ENCODE measurements at regions not wholly inside any gene's neighbourhood (a gene's known extent, or its start where the extent isn't known, plus 50 kb on each side); places are given as distances from the start of the nearest gene placed in this dataset.

DNA sequence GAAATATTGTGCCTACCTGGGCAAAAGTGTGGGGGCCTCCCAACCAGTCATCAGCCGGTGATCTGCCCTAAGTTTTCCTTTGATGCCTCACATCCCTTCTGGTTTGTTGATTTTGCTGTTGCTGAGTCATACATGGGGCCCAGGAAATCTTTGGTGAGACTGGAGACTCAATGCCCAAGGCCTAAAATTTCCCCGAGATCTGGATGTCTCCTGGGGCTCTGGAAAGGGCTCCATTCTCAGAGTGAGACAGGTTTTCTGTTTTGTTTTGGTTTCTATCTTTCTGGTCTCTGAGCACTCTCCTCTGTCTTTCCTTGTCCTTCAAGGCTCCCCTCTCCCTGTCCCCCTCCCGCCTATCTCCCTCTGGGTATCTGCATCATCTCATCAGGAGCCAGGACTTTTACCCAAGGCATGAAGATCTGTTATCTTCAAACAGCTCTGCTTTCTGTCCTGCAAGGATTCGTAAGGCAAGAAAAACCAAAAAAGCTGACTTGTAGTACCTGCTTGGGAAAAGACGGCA lies 152.8 kb upstream of the MAX start:
- Histone ChIP-seq H3K9me3 (ENCODE audit: control insufficient read depth in 1 of 2, low read length in 2 of 2) (no peaks in the 10 kb centered on the region), H3K4me1 (ENCODE audit: control insufficient read depth in 1 of 2, insufficient read depth in 2 of 2, low read length in 2 of 2) (peaks cover 3 to 5% of the 10 kb centered on the region in 2 donors), H3K27ac (ENCODE audit: low read length) (peak overlapping the region; percentile 16), H3K27me3 (ENCODE audit: low read depth, low read length) (no peaks in the 10 kb centered on the region), H3K4me3 (ENCODE audit: low read depth in 1 of 2, low read length in 2 of 2) (no peak overlapping the region), H3K36me3 (ENCODE audit: control insufficient read depth in 1 of 2, insufficient read depth in 2 of 2, low read length in 2 of 2) (no peaks in the 10 kb centered on the region)

DNA sequence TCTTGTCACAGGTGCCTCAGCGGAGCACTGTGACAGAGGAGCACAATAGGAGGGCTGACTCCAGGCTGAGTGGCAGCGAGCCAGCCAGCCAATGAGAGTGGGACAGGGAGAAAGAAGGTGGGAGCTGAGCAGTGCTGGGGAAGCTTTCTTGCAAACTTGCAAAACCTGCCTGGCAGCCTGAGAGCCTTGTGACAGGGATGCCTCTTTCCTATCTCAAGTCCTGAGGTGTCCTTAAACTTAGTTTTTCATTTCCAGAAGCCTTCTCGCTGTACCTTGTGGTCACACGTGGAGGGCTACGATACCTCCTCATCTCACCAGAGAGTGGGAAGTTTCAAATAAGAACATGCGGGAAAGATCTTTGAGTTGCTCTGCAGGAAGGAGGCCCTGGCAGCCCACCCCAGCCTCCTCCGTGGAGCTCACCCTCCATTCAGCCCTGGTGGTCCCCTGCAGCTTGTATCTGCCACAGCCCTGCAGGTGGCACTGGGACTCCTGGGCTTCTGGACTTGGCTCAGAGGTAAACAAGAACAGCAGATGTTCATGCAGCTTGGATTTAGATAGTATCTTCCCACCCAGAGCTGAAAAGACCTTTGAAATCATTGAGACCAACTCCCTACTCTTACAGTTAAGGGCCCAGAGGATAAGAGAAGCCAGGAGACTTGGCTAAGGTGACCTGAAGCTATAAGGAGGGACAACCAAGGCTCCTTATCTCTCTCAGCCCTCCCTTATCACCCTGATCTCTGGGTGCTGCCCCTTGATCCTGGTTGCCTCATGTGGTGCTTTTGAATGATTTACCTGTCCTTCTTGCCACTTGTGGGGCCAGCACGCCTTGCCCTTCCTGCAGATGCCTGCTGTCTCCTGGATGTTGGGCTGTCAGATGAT lies 153.5 kb upstream of the MAX start:
- peak overlapping the region in 1 of 2 donors; percentile 9 for H3K4me3 ChIP-seq (ENCODE audit: low read depth in 1 of 2, low read length in 2 of 2)
- no peaks in the 10 kb centered on the region for H3K27me3 ChIP-seq (ENCODE audit: low read depth, low read length)
- H3K4me1 ChIP-seq (ENCODE audit: control insufficient read depth in 1 of 2, insufficient read depth in 2 of 2, low read length in 2 of 2), result peaks cover 3 to 5% of the 10 kb centered on the region in 2 donors
- no peaks in the 10 kb centered on the region for H3K9me3 ChIP-seq (ENCODE audit: control insufficient read depth in 1 of 2, low read length in 2 of 2)
- H3K36me3 ChIP-seq (ENCODE audit: control insufficient read depth in 1 of 2, insufficient read depth in 2 of 2, low read length in 2 of 2), result no peaks in the 10 kb centered on the region
- peak overlapping the region; percentile 16 for H3K27ac ChIP-seq (ENCODE audit: low read length)

DNA sequence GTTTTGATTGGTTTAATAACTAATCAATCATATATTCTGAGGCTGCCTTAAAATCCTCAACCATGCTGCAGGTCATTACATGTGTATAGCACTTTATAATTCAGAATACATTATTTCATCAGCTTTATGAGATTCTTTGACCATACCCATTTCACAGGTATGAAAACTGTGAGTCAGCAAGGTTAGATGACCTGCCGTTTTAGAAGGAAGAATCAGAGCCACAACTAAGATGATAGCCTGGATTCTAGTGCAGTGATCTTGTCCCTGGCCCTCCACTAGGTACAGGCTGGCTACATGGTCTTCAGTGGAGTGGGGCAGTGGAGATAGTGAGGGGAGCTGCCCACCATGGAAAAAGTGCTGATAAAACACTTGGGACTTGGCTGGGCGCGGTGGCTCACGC lies 154.4 kb upstream of the MAX start:
- peaks cover 3 to 5% of the 10 kb centered on the region in 2 donors for H3K4me1 ChIP-seq (ENCODE audit: control insufficient read depth in 1 of 2, insufficient read depth in 2 of 2, low read length in 2 of 2)
- H3K27me3 ChIP-seq (ENCODE audit: low read depth, low read length), result no peaks in the 10 kb centered on the region
- peak overlapping the region; percentile 16 for H3K27ac ChIP-seq (ENCODE audit: low read length)
- no peaks in the 10 kb centered on the region for H3K9me3 ChIP-seq (ENCODE audit: control insufficient read depth in 1 of 2, low read length in 2 of 2)
- H3K4me3 ChIP-seq (ENCODE audit: low read depth in 1 of 2, low read length in 2 of 2), result no peak overlapping the region
- no peaks in the 10 kb centered on the region for H3K36me3 ChIP-seq (ENCODE audit: control insufficient read depth in 1 of 2, insufficient read depth in 2 of 2, low read length in 2 of 2)

DNA sequence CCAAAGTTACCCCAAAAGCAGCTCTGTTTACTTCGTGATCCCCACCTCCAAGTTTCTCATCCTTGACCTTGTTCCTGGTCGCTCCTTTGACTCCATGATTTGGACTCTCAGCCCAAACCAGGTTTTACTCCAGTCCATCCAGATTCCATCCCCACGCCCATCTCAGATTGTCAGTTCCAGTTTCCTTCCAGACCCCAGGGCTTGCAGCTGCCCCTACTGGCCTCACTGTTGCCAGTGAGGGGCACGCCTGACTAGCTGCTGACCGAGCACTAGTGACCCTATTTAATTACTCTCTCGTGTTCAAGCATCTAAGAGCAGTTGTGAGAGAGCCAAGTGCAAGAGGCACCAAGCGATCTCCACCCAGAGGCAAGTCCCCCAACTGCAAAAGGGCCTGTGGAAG lies 155.1 kb upstream of the FUT8 start:
- no peak overlapping the region for H3K27ac ChIP-seq (ENCODE audit: low read length)
- H3K36me3 ChIP-seq (ENCODE audit: control insufficient read depth in 1 of 2, insufficient read depth in 2 of 2, low read length in 2 of 2), result no peaks in the 10 kb centered on the region
- H3K4me3 ChIP-seq (ENCODE audit: low read depth in 1 of 2, low read length in 2 of 2), result no peak overlapping the region

DNA sequence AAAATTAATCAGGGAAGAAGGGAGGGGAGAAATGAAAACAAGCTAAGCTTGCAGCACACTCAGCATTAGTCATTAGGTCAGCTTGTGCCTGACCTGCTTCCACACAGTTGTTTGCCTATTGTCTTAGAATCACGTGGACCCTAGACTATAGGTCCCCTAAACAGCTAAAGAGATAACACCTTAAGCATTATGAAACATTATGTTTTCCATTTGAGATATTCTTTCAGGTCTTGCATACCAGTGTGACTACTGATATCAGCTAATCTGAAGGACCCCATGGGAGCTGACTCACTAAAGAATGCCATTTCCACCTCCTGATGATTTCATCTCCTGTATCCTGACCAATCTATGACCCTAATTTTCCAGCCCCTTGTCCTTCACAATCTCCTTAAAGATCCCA lies 154.1 kb upstream of the FUT8 start:
- peaks cover 5 to 6% of the 10 kb centered on the region in 2 donors for H3K4me1 ChIP-seq (ENCODE audit: control insufficient read depth in 1 of 2, insufficient read depth in 2 of 2, low read length in 2 of 2)
- H3K27me3 ChIP-seq (ENCODE audit: low read depth, low read length), result no peaks in the 10 kb centered on the region
- no peak overlapping the region for H3K4me3 ChIP-seq (ENCODE audit: low read depth in 1 of 2, low read length in 2 of 2)
- no peak overlapping the region for H3K27ac ChIP-seq (ENCODE audit: low read length)
- no peaks in the 10 kb centered on the region for H3K9me3 ChIP-seq (ENCODE audit: control insufficient read depth in 1 of 2, low read length in 2 of 2)
- no peaks in the 10 kb centered on the region for H3K36me3 ChIP-seq (ENCODE audit: control insufficient read depth in 1 of 2, insufficient read depth in 2 of 2, low read length in 2 of 2)

More for the DNA sequence above, 155.1 kb upstream of the FUT8 start:
- Histone ChIP-seq H3K4me1 (ENCODE audit: control insufficient read depth in 1 of 2, insufficient read depth in 2 of 2, low read length in 2 of 2) (peaks cover 3 to 5% of the 10 kb centered on the region in 2 donors), H3K27me3 (ENCODE audit: low read depth, low read length) (no peaks in the 10 kb centered on the region), H3K9me3 (ENCODE audit: control insufficient read depth in 1 of 2, low read length in 2 of 2) (no peaks in the 10 kb centered on the region)

DNA sequence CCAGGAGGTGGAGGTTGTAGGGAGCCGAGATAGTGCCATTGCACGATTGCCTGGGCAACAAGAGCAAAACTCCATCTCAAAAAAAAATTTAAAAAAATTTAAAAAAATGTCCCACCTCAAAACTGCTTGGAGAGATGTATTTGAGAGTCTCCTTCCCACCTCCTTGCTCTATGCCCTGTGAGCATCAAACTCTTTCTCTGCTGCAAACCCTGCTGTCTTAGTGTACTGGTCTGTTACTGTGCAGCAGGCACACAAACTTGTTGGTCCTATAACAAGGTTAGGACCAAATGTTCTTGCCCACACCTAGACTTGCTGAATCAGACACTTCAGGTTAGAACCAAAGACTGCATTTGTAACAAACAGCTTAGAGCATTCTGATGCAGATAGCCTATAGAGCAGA lies 153.5 kb upstream of the FUT8 start:
- Histone ChIP-seq H3K4me1 (ENCODE audit: control insufficient read depth in 1 of 2, insufficient read depth in 2 of 2, low read length in 2 of 2) (peaks cover 5 to 6% of the 10 kb centered on the region in 2 donors), H3K9me3 (ENCODE audit: control insufficient read depth in 1 of 2, low read length in 2 of 2) (no peaks in the 10 kb centered on the region), H3K27me3 (ENCODE audit: low read depth, low read length) (no peaks in the 10 kb centered on the region), H3K4me3 (ENCODE audit: low read depth in 1 of 2, low read length in 2 of 2) (no peak overlapping the region), H3K36me3 (ENCODE audit: control insufficient read depth in 1 of 2, insufficient read depth in 2 of 2, low read length in 2 of 2) (no peaks in the 10 kb centered on the region), H3K27ac (ENCODE audit: low read length) (no peak overlapping the region)

DNA sequence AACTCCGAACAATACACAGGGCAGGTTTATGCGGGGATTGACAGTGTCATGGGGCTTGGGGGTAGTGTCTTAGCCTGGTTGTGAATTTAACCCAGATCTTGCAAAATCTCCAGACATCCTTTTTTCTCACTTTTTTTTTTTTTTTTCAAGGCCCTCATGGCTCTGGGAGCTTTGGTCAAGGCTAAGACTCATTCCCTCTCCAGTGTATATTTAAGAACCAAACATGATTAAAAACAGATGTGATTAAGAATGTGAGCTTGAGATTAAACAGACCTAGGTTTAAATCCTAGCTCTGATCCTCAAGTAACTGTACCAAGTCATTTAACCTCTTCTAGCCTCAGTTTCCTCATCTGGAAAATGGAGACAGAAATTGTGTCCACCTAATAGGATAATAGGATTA lies 151.7 kb upstream of the FUT8 start:
- peak overlapping the region; percentile 31 for H3K27ac ChIP-seq (ENCODE audit: low read length)
- H3K4me3 ChIP-seq (ENCODE audit: low read depth in 1 of 2, low read length in 2 of 2), result no peak overlapping the region
- peaks cover 0 to 5% of the 10 kb centered on the region in 2 donors for H3K4me1 ChIP-seq (ENCODE audit: control insufficient read depth in 1 of 2, insufficient read depth in 2 of 2, low read length in 2 of 2)
- no peaks in the 10 kb centered on the region for H3K36me3 ChIP-seq (ENCODE audit: control insufficient read depth in 1 of 2, insufficient read depth in 2 of 2, low read length in 2 of 2)
- no peaks in the 10 kb centered on the region for H3K27me3 ChIP-seq (ENCODE audit: low read depth, low read length)
- no peaks in the 10 kb centered on the region for H3K9me3 ChIP-seq (ENCODE audit: control insufficient read depth in 1 of 2, low read length in 2 of 2)

DNA sequence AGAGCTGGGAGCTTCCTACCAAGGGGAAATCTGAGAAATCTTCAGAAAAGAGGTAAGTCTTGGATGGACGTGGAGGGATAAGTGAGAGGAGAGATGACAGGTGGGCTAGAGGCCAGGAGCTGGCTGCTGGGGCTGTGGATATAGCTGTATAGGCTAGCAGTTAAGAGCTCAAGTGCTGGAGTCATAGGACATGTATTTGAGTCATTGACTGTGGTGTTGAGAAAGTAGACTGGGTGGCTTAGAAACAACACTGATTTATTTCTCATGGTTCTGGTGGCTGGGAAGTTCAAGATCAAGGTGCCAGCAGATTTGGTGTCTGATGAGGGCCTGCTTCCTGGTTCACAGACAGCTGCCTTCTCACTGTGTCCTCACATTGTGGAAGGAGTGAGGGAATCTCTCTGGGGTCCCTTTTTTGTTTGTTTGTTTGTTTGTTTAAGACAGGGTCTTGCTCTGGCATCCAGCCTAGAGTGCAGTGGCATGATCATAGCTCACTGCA lies 151.1 kb upstream of the FUT8 start:
- Histone ChIP-seq H3K27me3 (ENCODE audit: low read depth, low read length) (no peaks in the 10 kb centered on the region), H3K4me1 (ENCODE audit: control insufficient read depth in 1 of 2, insufficient read depth in 2 of 2, low read length in 2 of 2) (peaks cover 0 to 3% of the 10 kb centered on the region in 2 donors), H3K4me3 (ENCODE audit: low read depth in 1 of 2, low read length in 2 of 2) (no peak overlapping the region), H3K27ac (ENCODE audit: low read length) (peak overlapping the region; percentile 31), H3K9me3 (ENCODE audit: control insufficient read depth in 1 of 2, low read length in 2 of 2) (no peaks in the 10 kb centered on the region), H3K36me3 (ENCODE audit: control insufficient read depth in 1 of 2, insufficient read depth in 2 of 2, low read length in 2 of 2) (no peaks in the 10 kb centered on the region)

DNA sequence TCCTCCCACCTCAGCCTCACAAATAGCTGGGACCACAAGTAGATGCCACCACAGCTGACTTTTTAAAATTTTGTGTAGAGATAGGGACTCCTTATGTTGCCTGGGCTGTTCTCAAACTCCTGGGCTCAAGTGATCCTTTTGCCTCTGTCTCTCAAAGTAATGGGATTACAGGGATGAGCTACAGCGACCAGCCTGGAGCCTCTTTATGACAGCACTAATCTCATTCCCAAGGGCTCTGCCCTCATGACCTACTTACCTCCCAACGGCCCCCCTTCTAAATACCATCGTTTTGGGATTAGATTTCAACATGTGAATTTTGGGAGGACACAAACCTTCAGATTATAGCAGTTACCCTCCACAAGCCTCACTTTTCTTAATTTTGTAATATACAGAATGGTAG lies 150.6 kb upstream of the FUT8 start:
- Histone ChIP-seq H3K36me3 (ENCODE audit: control insufficient read depth in 1 of 2, insufficient read depth in 2 of 2, low read length in 2 of 2) (no peaks in the 10 kb centered on the region), H3K27ac (ENCODE audit: low read length) (no peak overlapping the region), H3K4me3 (ENCODE audit: low read depth in 1 of 2, low read length in 2 of 2) (no peak overlapping the region), H3K9me3 (ENCODE audit: control insufficient read depth in 1 of 2, low read length in 2 of 2) (no peaks in the 10 kb centered on the region), H3K4me1 (ENCODE audit: control insufficient read depth in 1 of 2, insufficient read depth in 2 of 2, low read length in 2 of 2) (peaks cover 0 to 3% of the 10 kb centered on the region in 2 donors), H3K27me3 (ENCODE audit: low read depth, low read length) (no peaks in the 10 kb centered on the region)

DNA sequence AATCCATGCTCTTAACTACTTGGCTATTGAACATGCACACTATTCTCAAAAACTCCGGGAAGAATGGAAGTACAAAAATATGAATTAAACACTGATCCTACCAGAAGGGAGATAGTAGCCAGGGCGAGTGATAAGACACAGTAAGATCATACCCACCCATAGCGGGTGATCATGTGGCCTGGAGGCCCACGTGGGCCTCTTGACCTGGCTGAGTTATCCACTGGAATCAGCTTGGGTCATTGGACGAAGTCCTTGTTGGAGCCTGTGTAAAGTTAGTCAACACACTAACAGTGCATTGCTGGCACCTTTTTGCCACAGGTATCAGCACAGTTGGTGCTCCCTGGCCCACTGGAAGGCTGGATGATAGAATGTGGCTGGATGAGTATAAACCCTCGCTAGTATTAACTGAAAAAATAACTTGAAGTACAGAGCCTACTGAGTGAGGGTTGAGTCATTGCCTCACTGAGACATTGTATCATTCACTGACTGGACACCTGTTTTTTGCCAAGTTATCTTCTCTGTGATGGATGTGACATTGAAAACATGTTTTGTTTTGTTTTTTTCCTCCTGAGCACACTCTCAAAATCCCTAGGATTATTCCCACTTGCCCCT lies 149.2 kb upstream of the FUT8 start:
- no peak overlapping the region for H3K27ac ChIP-seq (ENCODE audit: low read length)
- no peaks in the 10 kb centered on the region for H3K27me3 ChIP-seq (ENCODE audit: low read depth, low read length)
- peaks cover 3 to 5% of the 10 kb centered on the region in 2 donors for H3K4me1 ChIP-seq (ENCODE audit: control insufficient read depth in 1 of 2, insufficient read depth in 2 of 2, low read length in 2 of 2)
- no peak overlapping the region for H3K4me3 ChIP-seq (ENCODE audit: low read depth in 1 of 2, low read length in 2 of 2)
- H3K36me3 ChIP-seq (ENCODE audit: control insufficient read depth in 1 of 2, insufficient read depth in 2 of 2, low read length in 2 of 2), result no peaks in the 10 kb centered on the region
- no peaks in the 10 kb centered on the region for H3K9me3 ChIP-seq (ENCODE audit: control insufficient read depth in 1 of 2, low read length in 2 of 2)

DNA sequence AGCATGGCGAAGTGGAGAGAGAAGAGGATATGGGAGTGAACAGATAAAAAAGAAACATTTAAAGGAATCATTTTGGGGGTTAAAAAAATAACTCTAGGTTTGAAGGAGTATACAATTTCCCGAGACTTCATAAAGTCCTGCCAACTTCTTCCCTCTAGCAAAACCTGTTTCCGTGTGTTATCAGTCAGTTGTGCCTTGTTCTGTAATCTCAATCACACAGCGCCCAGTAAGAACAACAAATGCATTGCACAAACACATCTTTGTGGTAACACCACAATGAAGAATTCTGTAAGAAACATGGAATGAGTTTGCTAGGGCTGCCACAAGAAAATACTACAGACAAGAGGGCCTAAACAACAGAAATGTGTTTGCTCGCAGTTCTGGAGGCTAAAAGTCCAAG lies 144.7 kb upstream of the FUT8 start:
- Histone ChIP-seq H3K36me3 (ENCODE audit: control insufficient read depth in 1 of 2, insufficient read depth in 2 of 2, low read length in 2 of 2) (no peaks in the 10 kb centered on the region), H3K4me1 (ENCODE audit: control insufficient read depth in 1 of 2, insufficient read depth in 2 of 2, low read length in 2 of 2) (peaks cover 3 to 6% of the 10 kb centered on the region in 2 donors), H3K27ac (ENCODE audit: low read length) (no peak overlapping the region), H3K9me3 (ENCODE audit: control insufficient read depth in 1 of 2, low read length in 2 of 2) (no peaks in the 10 kb centered on the region), H3K27me3 (ENCODE audit: low read depth, low read length) (no peaks in the 10 kb centered on the region), H3K4me3 (ENCODE audit: low read depth in 1 of 2, low read length in 2 of 2) (no peak overlapping the region)
